Panc1 (cell line): ENCODE measurements at regions not wholly inside any gene's neighbourhood (a gene's known extent, or its start where the extent isn't known, plus 50 kb on each side); places are given as distances from the start of the nearest gene placed in this dataset.

Source experiments
- ATAC-seq: fragments of 200-7000 bp; cut with Tn5 transposase; 2 replicates; pipeline ENCODE4 v1.9.1; 2020; ENCODE audit warnings: mild to moderate bottlenecking, moderate library complexity
- BruUV-seq: library from RNA; stranded (reverse); fragments of 400-500 nt; replicated peaks from 2 replicates; lab custom pipeline; 2021; lab: Mats Ljungman, UMichigan
- CTCF ChIA-PET: fragments of 300-600 bp; sonication (Branson Sonifier 250); formaldehyde crosslinking; loops from one replicate; lab custom pipeline; 2022; ENCODE audit warnings: antibody characterized with exemption; lab: Charles Lee
- POLR2A ChIA-PET: fragments of 300-600 bp; sonication (Branson Sonifier 250); formaldehyde crosslinking; loops from one replicate; lab custom pipeline; 2022; ENCODE audit warnings: antibody characterized with exemption; lab: Charles Lee
- DNase-seq: peaks from one replicate; pipeline ENCODE4 v3.0.0-alpha.2; 2010; ENCODE audit warnings: low read depth, low spot score
- H3K27ac ChIP-seq: 2 replicates; pipeline ENCODE4 v1.5.1; 2011; ENCODE audit warnings: mild to moderate bottlenecking, low read length, inconsistent platforms
- H3K27me3 ChIP-seq: fragments of 200-500 bp; sonication (Bioruptor generic); 2 replicates; pipeline ENCODE4 v1.6.0; 2014; ENCODE audit warnings: low read length, inconsistent platforms; ENCODE audit not compliant: control insufficient read depth, insufficient read depth
- H3K36me3 ChIP-seq: fragments of 200-500 bp; sonication (Bioruptor generic); 2 replicates; pipeline ENCODE4 v1.5.1; 2014; ENCODE audit warnings: inconsistent platforms, mild to moderate bottlenecking, low read length, moderate library complexity; ENCODE audit not compliant: control insufficient read depth, insufficient read depth
- H3K4me1 ChIP-seq: 2 replicates; pipeline ENCODE4 v1.5.1; 2011; ENCODE audit warnings: inconsistent platforms, mild to moderate bottlenecking, low read length, moderate library complexity; ENCODE audit not compliant: control insufficient read depth, insufficient read depth
- H3K4me3 ChIP-seq, 2 experiments: 2 replicates each; pipeline ENCODE4 v1.5.1; 2011 to 2012; ENCODE audit warnings: low read depth in 2 of 2, low read length in 2 of 2, mild to moderate bottlenecking in 2 of 2, inconsistent platforms in 1 of 2, moderate library complexity in 1 of 2
- H3K9me3 ChIP-seq: fragments of 200-500 bp; sonication (Bioruptor generic); 2 replicates; pipeline ENCODE4 v1.5.1; 2014; ENCODE audit warnings: low read depth, mild to moderate bottlenecking, inconsistent platforms, low read length, moderate library complexity; ENCODE audit not compliant: control insufficient read depth, insufficient read depth
- CTCF ChIP-seq: fragments of 450-650 bp; IDR thresholded peaks from 2 replicates; pipeline ENCODE4 v1.5.1; 2017; ENCODE audit warnings: mild to moderate bottlenecking
- POLR2AphosphoS5 ChIP-seq: IDR thresholded peaks from 2 replicates; pipeline ENCODE4 v1.6.1; 2012; ENCODE audit warnings: mild to moderate bottlenecking, low read depth, low read length, moderate library complexity
- REST ChIP-seq, 2 experiments: IDR thresholded peaks; 2 replicates each; pipeline ENCODE4 v1.6.1; 2011 to 2012; ENCODE audit warnings: low read depth in 2 of 2, control low read depth in 1 of 2, low read length in 1 of 2, mild to moderate bottlenecking in 1 of 2, moderate library complexity in 1 of 2; ENCODE audit not compliant: insufficient read depth in 1 of 2
- SIN3A ChIP-seq: IDR thresholded peaks from 2 replicates; pipeline ENCODE4 v1.6.1; 2012; ENCODE audit warnings: low read depth, mild to moderate bottlenecking, low read length, moderate library complexity, borderline replicate concordance; ENCODE audit not compliant: insufficient read depth
- TCF7L2 ChIP-seq: IDR thresholded peaks from 2 replicates; pipeline ENCODE4 v1.6.1; 2011; ENCODE audit warnings: mild to moderate bottlenecking, low read depth, low read length, inconsistent platforms
- in situ Hi-C: cut with HindIII; loops from 2 replicates; pipeline ENCODE4 v1.10.0; 2016; ENCODE audit warnings: low sequenced_read_pairs, low pct_unique_long_range_greater_than_20kb
- intact Hi-C: fragments of 100-400 bp; cut with micrococcal nuclease; formaldehyde crosslinking; loops from one replicate; pipeline ENCODE4 v1.10.0; 2022; ENCODE audit not compliant: unreplicated experiment

GRCh38 chr4:124953061-124953460, 240.5 kb upstream of the ANKRD50 start:
- ChIA-PET POLR2A (no interaction called here), CTCF (no interaction called here)
- Histone ChIP-seq H3K36me3 (no peaks in the 10 kb centered on the region), H3K9me3 (no peaks in the 10 kb centered on the region), H3K27me3 (no peaks in the 10 kb centered on the region), H3K4me3 (no peak overlapping the region), H3K27ac (no peak overlapping the region), H3K4me1 (no peaks in the 10 kb centered on the region)
- no TSS peak for BruUV-seq
- no peak for ATAC-seq
- intact Hi-C loops (no loop called here), in situ Hi-C loops (no loop called here)
- TF ChIP-seq REST (IDR thresholded peaks at IDR 0.05; ENCODE audit: insufficient read depth in 1 of 2, low read depth in 2 of 2, low read length in 1 of 2) = no peak
- TF ChIP-seq SIN3A = no peak
- no peak for TF ChIP-seq POLR2AphosphoS5
- TF ChIP-seq CTCF = no peak
- no peak for TF ChIP-seq TCF7L2
- DNase-seq = no peak

- Histone ChIP-seq H3K4me1 (no peaks in the 10 kb centered on the region), H3K9me3 (no peaks in the 10 kb centered on the region), H3K27me3 (no peaks in the 10 kb centered on the region), H3K27ac (no peak overlapping the region), H3K4me3 (no peak overlapping the region), H3K36me3 (no peaks in the 10 kb centered on the region)
- DNase-seq (no peak), ATAC-seq (no peak)
- TF ChIP-seq TCF7L2 (no peak), REST (IDR thresholded peaks at IDR 0.05; ENCODE audit: insufficient read depth in 1 of 2, low read depth in 2 of 2, low read length in 1 of 2) (no peak), SIN3A (no peak), CTCF (no peak)
- in situ Hi-C loops (no loop called here), intact Hi-C loops (no loop called here)
- no TSS peak for BruUV-seq
- ChIA-PET CTCF (no interaction called here), POLR2A (no interaction called here)
These were observed 240.1 kb upstream of the ANKRD50 start for GRCh38 chr4:124952601-124953000.
